ENCODE measurements at regions not wholly inside any gene's neighbourhood (a gene's known extent, or its start where the extent isn't known, plus 50 kb on each side); places are given as distances from the start of the nearest gene placed in this dataset.
A peak's percentile ranks its signal among the peaks of the same experiment; 100 is the strongest.
"Not testable (repeated sequence)": the region's sequence is repeated elsewhere in the genome, so short reads cannot be mapped to it uniquely, and the experiment has no call there.

GRCh38 chr11:11220786-11221185 is 132.3 kb downstream of the CSNK2A3 start:
- peak; percentile 78 for ATAC-seq

GRCh38 chr11:11218629-11218986 is 134.4 kb downstream of the CSNK2A3 start:
- ATAC-seq = no peak

GRCh38 chr11:11217929-11218628 is 135.0 kb downstream of the CSNK2A3 start:
- peak; percentile 27 for ATAC-seq

GRCh38 chr11:11217289-11217928 is 135.6 kb downstream of the CSNK2A3 start:
- no peak for ATAC-seq

GRCh38 chr11:11215944-11216343 is 137.1 kb downstream of the CSNK2A3 start:
- no peak for ATAC-seq

GRCh38 chr11:11215058-11215815 is 137.8 kb downstream of the CSNK2A3 start:
- ATAC-seq = no peak

- ATAC-seq = no peak
Measured at GRCh38 chr11:11213117-11213516, 139.9 kb downstream of the CSNK2A3 start.

GRCh38 chr11:11211888-11212287 is 141.2 kb downstream of the CSNK2A3 start:
- ATAC-seq = peak; percentile 63

- peak; percentile 67 for ATAC-seq
Measured at GRCh38 chr11:11211186-11211585, 141.9 kb downstream of the CSNK2A3 start.

GRCh38 chr11:11210446-11210845 is 142.6 kb downstream of the CSNK2A3 start:
- no peak for ATAC-seq

- ATAC-seq = no peak
Measured at GRCh38 chr11:11209967-11210366, 143.1 kb downstream of the CSNK2A3 start.

GRCh38 chr11:11208994-11209393 is 144.1 kb downstream of the CSNK2A3 start:
- ATAC-seq = no peak

GRCh38 chr11:11207428-11207827 is 145.6 kb downstream of the CSNK2A3 start:
- no peak for ATAC-seq

- no peak for ATAC-seq
Measured at GRCh38 chr11:11206484-11206883, 146.6 kb downstream of the CSNK2A3 start.

- ATAC-seq = no peak
Measured at GRCh38 chr11:11202885-11203284, 150.2 kb downstream of the CSNK2A3 start.

GRCh38 chr11:11201302-11201701 is 151.7 kb downstream of the CSNK2A3 start:
- not testable (repeated sequence) for ATAC-seq

GRCh38 chr11:11192541-11192940 is 160.5 kb downstream of the CSNK2A3 start:
- no peak for ATAC-seq

GRCh38 chr11:11189506-11189905 is 163.5 kb downstream of the CSNK2A3 start:
- ATAC-seq = no peak

GRCh38 chr11:11186249-11186648 is 166.8 kb downstream of the CSNK2A3 start:
- no peak for ATAC-seq

- ATAC-seq = no peak
Measured at GRCh38 chr11:11182261-11182660, 170.8 kb downstream of the CSNK2A3 start.

GRCh38 chr11:11178671-11179638 is 174.1 kb downstream of the CSNK2A3 start:
- peak; percentile 79 for ATAC-seq

GRCh38 chr11:11177156-11177808 is 175.8 kb downstream of the CSNK2A3 start:
- ATAC-seq = no peak

All from esophagus mucosa (tissue), 1 donor.